ENCODE measurements at regions not wholly inside any gene's neighbourhood (a gene's known extent, or its start where the extent isn't known, plus 50 kb on each side); places are given as distances from the start of the nearest gene placed in this dataset.

GRCh38 chr1:222461941-222462340 is 86.0 kb downstream of the HHIPL2 start:
- in situ Hi-C loops (cut with HindIII; ENCODE audit: low sequenced_read_pairs): no loop called here

GRCh38 chr1:222459652-222460051 is 88.3 kb downstream of the HHIPL2 start:
- no peak for DNase-seq (ENCODE audit: low read depth, low spot score)
- in situ Hi-C loops (cut with HindIII; ENCODE audit: low sequenced_read_pairs): no loop called here
- no peak for TF ChIP-seq CTCF (IDR thresholded peaks at IDR 0.05; ENCODE audit: low read depth, low read length)
- H3K4me3 ChIP-seq (ENCODE audit: low read depth, low read length): no peak overlapping the region

More at GRCh38 chr1:222461941-222462340, 86.0 kb downstream of the HHIPL2 start:
- no peak for TF ChIP-seq CTCF (IDR thresholded peaks at IDR 0.05; ENCODE audit: low read depth, low read length)
- no peak overlapping the region for H3K4me3 ChIP-seq (ENCODE audit: low read depth, low read length)
- DNase-seq (ENCODE audit: low read depth, low spot score): no peak

- no peak for TF ChIP-seq CTCF (IDR thresholded peaks at IDR 0.05; ENCODE audit: low read depth, low read length)
- in situ Hi-C loops (cut with HindIII; ENCODE audit: low sequenced_read_pairs): no loop called here
- no peak for DNase-seq (ENCODE audit: low read depth, low spot score)
- H3K4me3 ChIP-seq (ENCODE audit: low read depth, low read length): no peak overlapping the region
Measured at GRCh38 chr1:222457513-222457912, 90.4 kb downstream of the HHIPL2 start.

- in situ Hi-C loops (cut with HindIII; ENCODE audit: low sequenced_read_pairs): no loop called here
- TF ChIP-seq CTCF (IDR thresholded peaks at IDR 0.05; ENCODE audit: low read depth, low read length): no peak
- H3K4me3 ChIP-seq (ENCODE audit: low read depth, low read length): no peak overlapping the region
- DNase-seq (ENCODE audit: low read depth, low spot score): no peak
Measured at GRCh38 chr1:222457084-222457483, 90.8 kb downstream of the HHIPL2 start.

- in situ Hi-C loops (cut with HindIII; ENCODE audit: low sequenced_read_pairs): no loop called here
- TF ChIP-seq CTCF (IDR thresholded peaks at IDR 0.05; ENCODE audit: low read depth, low read length): peak; percentile 92
- no peak overlapping the region for H3K4me3 ChIP-seq (ENCODE audit: low read depth, low read length)
- peak; percentile 90 for DNase-seq (ENCODE audit: low read depth, low spot score)
Measured at GRCh38 chr1:222455188-222455879, 92.6 kb downstream of the HHIPL2 start.

GRCh38 chr1:222454782-222455181 is 93.1 kb downstream of the HHIPL2 start:
- no peak for DNase-seq (ENCODE audit: low read depth, low spot score)
- TF ChIP-seq CTCF (IDR thresholded peaks at IDR 0.05; ENCODE audit: low read depth, low read length): no peak
- in situ Hi-C loops (cut with HindIII; ENCODE audit: low sequenced_read_pairs): no loop called here
- H3K4me3 ChIP-seq (ENCODE audit: low read depth, low read length): no peak overlapping the region

All from astrocyte of the spinal cord (primary cell).